Activated T-helper 17 cell treated with anti-CD3 and anti-CD28 coated beads, Interleukin-2, amount 50 U/mL, for 72 hours (primary cell): ENCODE measurements at regions not wholly inside any gene's neighbourhood (a gene's known extent, or its start where the extent isn't known, plus 50 kb on each side); places are given as distances from the start of the nearest gene placed in this dataset.
"Not testable (repeated sequence)": the region's sequence is repeated elsewhere in the genome, so short reads cannot be mapped to it uniquely, and the experiment has no call there.

Experiments used
- ATAC-seq: fragments of 150-1000 bp; cut with Tn5 transposase; replicated peaks from 2 replicates; pipeline ENCODE4 v1.10.0; 2021; ENCODE audit warnings: mild to moderate bottlenecking, moderate library complexity
- H3K27ac Mint-ChIP-seq: one replicate; pipeline ENCODE4 v1.8.0; 2022; ENCODE audit warnings: mixed read lengths
- H3K27me3 Mint-ChIP-seq: one replicate; pipeline ENCODE4 v1.8.0; 2022; ENCODE audit warnings: mixed read lengths
- H3K36me3 Mint-ChIP-seq: one replicate; pipeline ENCODE4 v1.8.0; 2022; ENCODE audit warnings: low read depth, mild to moderate bottlenecking, mixed read lengths
- H3K4me1 Mint-ChIP-seq: one replicate; pipeline ENCODE4 v1.8.0; 2022; ENCODE audit warnings: mixed read lengths
- H3K4me3 Mint-ChIP-seq: one replicate; pipeline ENCODE4 v1.8.0; 2022; ENCODE audit warnings: mild to moderate bottlenecking, mixed read lengths
- H3K9me3 Mint-ChIP-seq: one replicate; pipeline ENCODE4 v1.8.0; 2022; ENCODE audit warnings: mixed read lengths

DNA sequence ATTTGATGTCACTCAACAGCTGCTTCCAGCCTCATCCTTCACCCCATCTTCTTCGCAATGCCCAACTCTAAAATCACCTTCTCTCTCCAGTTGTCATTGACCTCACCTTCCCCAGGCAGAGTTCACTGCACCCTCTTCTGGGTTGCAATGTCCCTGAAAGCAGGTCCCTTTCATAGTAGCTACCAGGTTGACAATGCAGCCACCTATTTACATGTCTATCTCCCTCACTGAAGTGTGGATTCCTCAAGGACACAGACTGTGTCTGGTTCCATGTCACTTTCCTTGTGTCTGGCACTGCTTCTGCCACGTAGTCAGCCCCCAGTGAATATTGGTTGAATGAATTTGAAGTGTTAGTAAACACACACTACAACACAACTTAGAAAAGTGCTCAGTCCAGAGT, 445.5 kb upstream of the WWC1 start:
- ATAC-seq: no peak
- peaks cover 3% of the 10 kb centered on the region for H3K27me3 Mint-ChIP-seq
- peaks cover 3% of the 10 kb centered on the region for H3K9me3 Mint-ChIP-seq
- H3K36me3 Mint-ChIP-seq: no peaks in the 10 kb centered on the region
- H3K27ac Mint-ChIP-seq: no peak overlapping the region
- H3K4me1 Mint-ChIP-seq: no peaks in the 10 kb centered on the region
- H3K4me3 Mint-ChIP-seq: no peak overlapping the region

DNA sequence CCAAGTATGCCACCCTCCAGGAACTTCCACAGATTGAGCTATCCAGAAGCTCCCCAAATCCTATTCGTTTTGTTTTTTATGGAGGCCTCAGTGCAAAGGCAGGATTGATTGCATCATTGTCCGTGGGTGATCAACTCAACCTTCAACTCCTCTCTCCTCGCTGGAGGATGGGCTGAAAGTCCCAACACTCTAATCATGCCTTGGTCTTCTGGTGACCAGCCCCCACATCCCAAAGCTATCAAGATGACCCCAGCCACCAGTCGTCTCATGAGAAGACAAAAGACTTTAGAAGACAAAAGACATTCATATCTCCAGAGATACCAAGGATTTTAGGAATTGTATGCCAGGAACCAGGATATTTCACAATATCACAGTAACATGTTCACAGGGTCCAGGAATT, 441.6 kb upstream of the WWC1 start:
- Mint-ChIP-seq H3K9me3 (no peaks in the 10 kb centered on the region), H3K27ac (no peak overlapping the region), H3K4me3 (no peak overlapping the region), H3K4me1 (no peaks in the 10 kb centered on the region), H3K36me3 (no peaks in the 10 kb centered on the region), H3K27me3 (no peaks in the 10 kb centered on the region)
- no peak for ATAC-seq

- Mint-ChIP-seq H3K9me3 (no peaks in the 10 kb centered on the region), H3K27ac (no peak overlapping the region), H3K4me1 (no peaks in the 10 kb centered on the region), H3K27me3 (no peaks in the 10 kb centered on the region), H3K36me3 (no peaks in the 10 kb centered on the region), H3K4me3 (no peak overlapping the region)
- ATAC-seq: no peak
These were observed 440.5 kb upstream of the WWC1 start for GRCh38 chr5:167850911-167851310.

- H3K9me3 Mint-ChIP-seq: no peaks in the 10 kb centered on the region
- H3K27me3 Mint-ChIP-seq: no peaks in the 10 kb centered on the region
- H3K4me1 Mint-ChIP-seq: no peaks in the 10 kb centered on the region
- H3K36me3 Mint-ChIP-seq: no peaks in the 10 kb centered on the region
- no peak overlapping the region for H3K4me3 Mint-ChIP-seq
- no peak overlapping the region for H3K27ac Mint-ChIP-seq
- no peak for ATAC-seq
These were observed 440.0 kb upstream of the WWC1 start for GRCh38 chr5:167851416-167851815.

- Mint-ChIP-seq H3K4me3 (no peak overlapping the region), H3K9me3 (no peaks in the 10 kb centered on the region), H3K27ac (no peak overlapping the region), H3K4me1 (no peaks in the 10 kb centered on the region), H3K36me3 (no peaks in the 10 kb centered on the region), H3K27me3 (no peaks in the 10 kb centered on the region)
- no peak for ATAC-seq
These were observed 438.9 kb upstream of the WWC1 start for GRCh38 chr5:167852515-167852914.

DNA sequence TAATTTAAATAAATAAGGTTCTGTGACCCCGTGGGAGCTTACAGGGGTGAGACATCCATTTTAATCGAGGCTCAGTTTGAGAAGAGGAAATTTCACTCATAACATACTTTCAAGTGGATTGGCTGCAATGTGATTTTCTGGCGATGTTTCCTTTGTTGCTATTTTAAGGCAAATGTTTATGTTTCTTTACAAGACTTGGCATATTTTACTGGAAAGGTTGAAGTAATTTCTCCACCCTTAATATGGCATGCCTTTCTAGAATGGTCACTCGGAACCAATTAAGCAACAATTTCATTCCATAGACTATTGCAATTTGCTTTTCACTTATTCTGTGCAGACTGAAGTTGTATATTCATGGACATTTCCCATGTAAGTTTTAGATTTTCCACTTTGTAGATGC, 438.0 kb upstream of the WWC1 start:
- Mint-ChIP-seq H3K4me1 (no peaks in the 10 kb centered on the region), H3K27ac (no peak overlapping the region), H3K27me3 (no peaks in the 10 kb centered on the region), H3K4me3 (no peak overlapping the region), H3K36me3 (no peaks in the 10 kb centered on the region), H3K9me3 (no peaks in the 10 kb centered on the region)
- ATAC-seq: no peak

DNA sequence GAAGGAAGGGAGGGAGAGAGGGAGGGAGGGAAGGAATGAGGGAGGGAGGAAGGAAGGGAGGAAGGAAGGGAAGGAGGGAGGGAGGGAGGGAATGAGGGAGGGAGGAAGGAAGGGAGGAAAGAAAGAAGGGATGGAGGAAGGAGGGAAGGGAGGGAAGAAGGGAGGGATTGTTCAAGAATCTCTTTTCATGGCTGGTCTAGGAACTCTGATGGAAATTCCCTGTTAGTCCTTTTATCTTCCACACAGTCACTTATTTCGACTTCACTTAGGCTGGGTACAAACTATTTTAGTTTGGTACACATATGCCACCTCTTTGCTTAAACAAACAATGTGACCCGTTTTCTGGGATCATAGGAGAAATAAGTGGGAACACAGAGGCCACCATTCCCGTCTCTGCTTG, 435.6 kb upstream of the WWC1 start:
- ATAC-seq: no peak
- no peak overlapping the region for H3K4me3 Mint-ChIP-seq
- no peaks in the 10 kb centered on the region for H3K36me3 Mint-ChIP-seq
- no peaks in the 10 kb centered on the region for H3K4me1 Mint-ChIP-seq
- H3K27me3 Mint-ChIP-seq: no peaks in the 10 kb centered on the region
- H3K9me3 Mint-ChIP-seq: no peaks in the 10 kb centered on the region
- H3K27ac Mint-ChIP-seq: no peak overlapping the region

- no peaks in the 10 kb centered on the region for H3K36me3 Mint-ChIP-seq
- no peak for ATAC-seq
These were observed 434.1 kb upstream of the WWC1 start for GRCh38 chr5:167857321-167857720.

GRCh38 chr5:167858186-167858855, 433.1 kb upstream of the WWC1 start:
- H3K4me1 Mint-ChIP-seq, H3K27ac Mint-ChIP-seq, H3K4me3 Mint-ChIP-seq, H3K36me3 Mint-ChIP-seq, ATAC-seq, H3K27me3 Mint-ChIP-seq, H3K9me3 Mint-ChIP-seq: not testable (repeated sequence)

More at GRCh38 chr5:167857321-167857720, 434.1 kb upstream of the WWC1 start:
- Mint-ChIP-seq H3K27ac (no peak overlapping the region), H3K4me1 (no peaks in the 10 kb centered on the region), H3K9me3 (no peaks in the 10 kb centered on the region), H3K27me3 (no peaks in the 10 kb centered on the region), H3K4me3 (no peak overlapping the region)

GRCh38 chr5:167861129-167861927, 430.1 kb upstream of the WWC1 start:
- H3K4me1 Mint-ChIP-seq: no peaks in the 10 kb centered on the region
- no peak overlapping the region for H3K27ac Mint-ChIP-seq
- no peaks in the 10 kb centered on the region for H3K9me3 Mint-ChIP-seq
- H3K4me3 Mint-ChIP-seq: no peak overlapping the region
- H3K36me3 Mint-ChIP-seq: no peaks in the 10 kb centered on the region
- no peak for ATAC-seq
- no peaks in the 10 kb centered on the region for H3K27me3 Mint-ChIP-seq

- Mint-ChIP-seq H3K27me3 (no peaks in the 10 kb centered on the region), H3K9me3 (no peaks in the 10 kb centered on the region), H3K4me1 (no peaks in the 10 kb centered on the region), H3K27ac (no peak overlapping the region), H3K36me3 (no peaks in the 10 kb centered on the region), H3K4me3 (no peak overlapping the region)
- no peak for ATAC-seq
These were observed 429.5 kb upstream of the WWC1 start for GRCh38 chr5:167861928-167862426.

DNA sequence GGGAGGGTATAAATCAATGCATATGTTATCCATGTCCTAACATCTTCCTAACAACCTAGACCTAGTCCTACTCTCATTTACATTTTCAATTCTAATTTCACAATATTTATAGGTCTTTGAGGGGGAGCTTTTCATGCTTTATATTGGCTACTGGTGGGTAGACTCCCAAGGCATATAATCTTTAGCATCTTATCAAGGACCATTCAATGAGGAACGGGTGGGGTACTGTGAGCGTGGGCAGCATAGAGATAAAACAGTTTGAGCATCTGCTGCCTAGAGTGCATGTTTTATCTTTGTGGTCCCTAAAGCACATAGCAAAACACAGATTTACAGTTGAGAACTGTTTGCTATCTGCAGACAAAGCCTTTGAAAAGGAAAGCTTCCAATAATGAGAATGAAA, 427.6 kb upstream of the WWC1 start:
- H3K27ac Mint-ChIP-seq: no peak overlapping the region
- H3K4me1 Mint-ChIP-seq: no peaks in the 10 kb centered on the region
- no peak overlapping the region for H3K4me3 Mint-ChIP-seq
- H3K36me3 Mint-ChIP-seq: no peaks in the 10 kb centered on the region
- no peaks in the 10 kb centered on the region for H3K27me3 Mint-ChIP-seq
- ATAC-seq: no peak
- H3K9me3 Mint-ChIP-seq: no peaks in the 10 kb centered on the region

DNA sequence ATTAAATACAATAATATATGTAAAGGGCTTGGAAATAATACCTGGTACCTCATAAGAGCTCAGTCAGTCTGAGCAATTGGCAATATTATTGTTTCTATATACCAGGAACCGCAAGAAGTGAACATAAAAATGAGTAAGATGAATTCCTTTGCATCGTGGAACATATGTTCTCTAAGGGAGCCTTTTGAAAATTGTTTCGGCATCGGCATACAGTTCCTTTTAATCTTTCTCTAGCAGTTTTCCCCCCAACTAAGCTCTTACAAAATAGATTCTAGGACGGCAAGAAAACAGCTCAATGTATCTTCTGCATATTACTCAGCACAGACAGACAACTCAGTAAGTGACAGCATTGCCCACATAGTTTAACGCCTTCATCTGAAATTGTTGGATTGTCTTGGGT, 426.6 kb upstream of the WWC1 start:
- no peak for ATAC-seq
- H3K27me3 Mint-ChIP-seq: no peaks in the 10 kb centered on the region
- no peak overlapping the region for H3K4me3 Mint-ChIP-seq
- H3K36me3 Mint-ChIP-seq: no peaks in the 10 kb centered on the region
- no peak overlapping the region for H3K27ac Mint-ChIP-seq
- H3K9me3 Mint-ChIP-seq: no peaks in the 10 kb centered on the region
- no peaks in the 10 kb centered on the region for H3K4me1 Mint-ChIP-seq

- no peak overlapping the region for H3K4me3 Mint-ChIP-seq
These were observed 424.6 kb upstream of the WWC1 start for GRCh38 chr5:167866797-167867196.

GRCh38 chr5:167867281-167867680, 424.2 kb upstream of the WWC1 start:
- no peak for ATAC-seq
- Mint-ChIP-seq H3K36me3 (no peaks in the 10 kb centered on the region), H3K27me3 (no peaks in the 10 kb centered on the region), H3K4me3 (no peak overlapping the region), H3K9me3 (no peaks in the 10 kb centered on the region), H3K4me1 (no peaks in the 10 kb centered on the region), H3K27ac (no peak overlapping the region)

More at GRCh38 chr5:167866797-167867196, 424.6 kb upstream of the WWC1 start:
- H3K27me3 Mint-ChIP-seq: no peaks in the 10 kb centered on the region
- H3K4me1 Mint-ChIP-seq: no peaks in the 10 kb centered on the region
- no peaks in the 10 kb centered on the region for H3K36me3 Mint-ChIP-seq
- no peaks in the 10 kb centered on the region for H3K9me3 Mint-ChIP-seq
- no peak overlapping the region for H3K27ac Mint-ChIP-seq
- ATAC-seq: no peak
